ENCODE measurements at regions not wholly inside any gene's neighbourhood (a gene's known extent, or its start where the extent isn't known, plus 50 kb on each side); places are given as distances from the start of the nearest gene placed in this dataset.

- no peak for ATAC-seq
- peak overlapping the region in 1 of 2 experiments; percentile 46; a peak in 1 of 6 replicates for H3K27ac ChIP-seq
These were observed 161.1 kb upstream of the SLC39A10 start for GRCh38 chr2:195495966-195496365.

GRCh38 chr2:195495351-195495750, 161.7 kb upstream of the SLC39A10 start:
- ChIA-PET CTCF (no interaction called here), POLR2A (no interaction called here)
- no peak overlapping the region for H3K4me2 ChIP-seq
- FAIRE-seq (no peak), DNase-seq (ENCODE audit: low read depth in 1 of 2, low spot score in 1 of 2) (no peak), ATAC-seq (no peak)
- no peaks in the 10 kb centered on the region for H3K9me3 ChIP-seq
- H3K4me3 ChIP-seq: no peak overlapping the region
- 65% methylated on average over 2 of the region's 2 CpGs for WGBS (ENCODE audit: missing lambda C conversion rate)
- peak overlapping the region in 1 of 2 experiments; percentile 46; a peak in 1 of 6 replicates for H3K27ac ChIP-seq
- TF ChIP-seq REST (IDR thresholded peaks at IDR 0.05) (no peak), HMGXB4 (CRISPR knock-in tag; IDR thresholded peaks at IDR 0.05; ENCODE audit: borderline replicate concordance) (no peak), ATOH8 (CRISPR knock-in tag; IDR thresholded peaks at IDR 0.05; ENCODE audit: low read depth) (no peak)
- peaks cover 3% of the 10 kb centered on the region; the same call in 1 of the 3 replicates for H3K4me1 ChIP-seq

More at GRCh38 chr2:195495966-195496365, 161.1 kb upstream of the SLC39A10 start:
- DNase-seq (ENCODE audit: low read depth in 1 of 2, low spot score in 1 of 2) (no peak), FAIRE-seq (no peak)
- TF ChIP-seq BHLHE40 (IDR thresholded peaks at IDR 0.05; ENCODE audit: low read depth, low read length): no peak
- TF ChIP-seq RCOR1 (IDR thresholded peaks at IDR 0.05; ENCODE audit: low read depth, low read length): no peak
- no peak for TF ChIP-seq NR3C1 (IDR thresholded peaks at IDR 0.05)
- no peak for TF ChIP-seq ESRRA (IDR thresholded peaks at IDR 0.05; ENCODE audit: borderline replicate concordance, low read length)
- TF ChIP-seq REST (IDR thresholded peaks at IDR 0.05): no peak
- no peak for TF ChIP-seq MYC (IDR thresholded peaks at IDR 0.05; ENCODE audit: borderline replicate concordance, low read length)
- ChIA-PET CTCF (no interaction called here), POLR2A (no interaction called here)
- Histone ChIP-seq H3K4me2 (no peak overlapping the region), H3K4me1 (peaks cover 3% of the 10 kb centered on the region; the same call in 1 of the 3 replicates), H3K4me3 (no peak overlapping the region), H3K9me3 (no peaks in the 10 kb centered on the region)

GRCh38 chr2:195494451-195494850, 162.6 kb upstream of the SLC39A10 start:
- WGBS (ENCODE audit: missing lambda C conversion rate): 68% methylated on average over 2 of the region's 2 CpGs
- no peak for FAIRE-seq
- no peaks in the 10 kb centered on the region for H3K9me3 ChIP-seq
- POLR2A ChIA-PET: no interaction called here
- H3K27ac ChIP-seq: no peak overlapping the region
- H3K4me3 ChIP-seq: no peak overlapping the region
- ATAC-seq: no peak
- DNase-seq (ENCODE audit: low read depth in 1 of 2, low spot score in 1 of 2): no peak
- no peak overlapping the region for H3K4me2 ChIP-seq
- CTCF ChIA-PET: interaction anchor here (0.7 to 2.3 kb wide), 2 partner anchors 166 to 1380 kb away, joined by 3 to 5 read pairs; no protein-coding TSS in a partner anchor
- H3K4me1 ChIP-seq: peaks cover 3% of the 10 kb centered on the region; the same call in 1 of the 3 replicates
- TF ChIP-seq NFE2L2 (conservative IDR thresholded peaks at IDR 0.05; ENCODE audit: low read length) (no peak), GATA3 (IDR thresholded peaks at IDR 0.05; ENCODE audit: borderline replicate concordance) (no peak), HOXB5 (CRISPR knock-in tag; IDR thresholded peaks at IDR 0.05) (no peak), ELK1 (IDR thresholded peaks at IDR 0.05; ENCODE audit: low read depth, low read length) (no peak), BCL3 (IDR thresholded peaks at IDR 0.05) (no peak), PHF8 (IDR thresholded peaks at IDR 0.05; ENCODE audit: borderline replicate concordance, low read depth) (no peak), TFCP2L1 (CRISPR knock-in tag; IDR thresholded peaks at IDR 0.05) (no peak), ZSCAN20 (CRISPR knock-in tag; IDR thresholded peaks at IDR 0.05) (no peak), SREBF2 (IDR thresholded peaks at IDR 0.05) (no peak), POLR2AphosphoS2 (conservative IDR thresholded peaks at IDR 0.05; ENCODE audit: low read length) (no peak), USF2 (IDR thresholded peaks at IDR 0.05) (no peak), CBX2 (IDR thresholded peaks at IDR 0.05; ENCODE audit: borderline replicate concordance, low read depth) (no peak)
